Osteoblast (primary cell): ENCODE measurements at regions not wholly inside any gene's neighbourhood (a gene's known extent, or its start where the extent isn't known, plus 50 kb on each side); places are given as distances from the start of the nearest gene placed in this dataset.
"Not testable (repeated sequence)": the region's sequence is repeated elsewhere in the genome, so short reads cannot be mapped to it uniquely, and the experiment has no call there.

ENCODE experiments used
- DNase-seq: peaks from one replicate; pipeline ENCODE4 v3.0.0; 2011; ENCODE audit warnings: low spot score, mixed read lengths; ENCODE audit not compliant: insufficient read length; ENCODE audit errors: missing footprints
- H2AFZ ChIP-seq: 2 replicates; pipeline ENCODE4 v1.6.0; 2011; ENCODE audit warnings: mild to moderate bottlenecking, low read length
- H3K27ac ChIP-seq: 2 replicates; pipeline ENCODE4 v1.5.1; 2011; ENCODE audit warnings: mild to moderate bottlenecking, low read depth, low read length, moderate library complexity
- H3K27me3 ChIP-seq: 2 replicates; pipeline ENCODE4 v1.6.0; 2012; ENCODE audit warnings: mild to moderate bottlenecking, control low read depth, inconsistent platforms, low read length, moderate library complexity; ENCODE audit not compliant: insufficient read depth
- H3K36me3 ChIP-seq: 2 replicates; pipeline ENCODE4 v1.5.1; 2011; ENCODE audit warnings: mild to moderate bottlenecking, low read length, control low read depth, moderate library complexity; ENCODE audit not compliant: insufficient read depth
- H3K4me1 ChIP-seq: 2 replicates; pipeline ENCODE4 v1.5.1; 2011; ENCODE audit warnings: mild to moderate bottlenecking, low read length, control low read depth, moderate library complexity; ENCODE audit not compliant: insufficient read depth
- H3K4me2 ChIP-seq: 2 replicates; pipeline ENCODE4 v1.6.0; 2011; ENCODE audit warnings: mild to moderate bottlenecking, low read length; ENCODE audit not compliant: insufficient read depth
- H3K4me3 ChIP-seq: fragments of 200-600 bp; sonication (generic); 3 replicates; pipeline ENCODE4 v1.5.1; 2012; ENCODE audit warnings: mild to moderate bottlenecking, low read length, inconsistent platforms; ENCODE audit not compliant: insufficient read depth
- H3K79me2 ChIP-seq: 2 replicates; pipeline ENCODE4 v1.6.0; 2012; ENCODE audit warnings: mild to moderate bottlenecking, low read length, control low read depth, inconsistent platforms; ENCODE audit not compliant: insufficient read depth
- H3K9me3 ChIP-seq: 2 replicates; pipeline ENCODE4 v1.5.1; 2011; ENCODE audit warnings: low read depth, low read length, control low read depth
- H4K20me1 ChIP-seq: 2 replicates; pipeline ENCODE4 v1.6.0; 2012; ENCODE audit warnings: mild to moderate bottlenecking, low read length, control low read depth; ENCODE audit not compliant: insufficient read depth
- TF ChIP-seq, protein P1 (sequence below): IDR thresholded peaks from 2 replicates; pipeline ENCODE4 v1.5.1; 2011; ENCODE audit warnings: mild to moderate bottlenecking, low read depth, low read length, moderate library complexity; ENCODE audit errors: extremely low read depth

DNA sequence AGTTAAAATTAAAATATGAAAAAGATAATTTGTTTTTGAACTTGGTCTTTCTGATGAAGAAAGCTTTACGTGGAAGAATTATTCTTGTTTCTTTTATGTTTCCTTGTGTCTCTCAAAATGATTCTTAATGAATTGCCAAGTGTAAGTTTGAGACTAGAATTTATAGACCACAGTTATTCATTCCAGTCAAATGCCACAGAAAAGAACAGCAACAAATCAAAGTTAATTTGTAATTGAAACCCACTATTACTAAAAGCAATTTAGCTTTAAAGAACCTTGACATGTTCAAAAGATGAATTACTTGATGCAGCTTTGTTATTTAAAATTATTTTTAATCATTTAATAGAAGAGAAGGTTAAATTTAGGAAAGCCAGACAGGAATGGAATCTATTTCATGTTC, 1277.7 kb upstream of the NUDT12 start:
- peaks cover 2% of the 10 kb centered on the region for H3K9me3 ChIP-seq
- H4K20me1 ChIP-seq: no peaks in the 10 kb centered on the region
- H2AFZ ChIP-seq: no peak overlapping the region
- H3K79me2 ChIP-seq: no peaks in the 10 kb centered on the region
- no peaks in the 10 kb centered on the region for H3K36me3 ChIP-seq
- H3K27me3 ChIP-seq: no peaks in the 10 kb centered on the region
- no peak for DNase-seq
- H3K4me2 ChIP-seq: no peak overlapping the region
- TF ChIP-seq, protein P1, sequence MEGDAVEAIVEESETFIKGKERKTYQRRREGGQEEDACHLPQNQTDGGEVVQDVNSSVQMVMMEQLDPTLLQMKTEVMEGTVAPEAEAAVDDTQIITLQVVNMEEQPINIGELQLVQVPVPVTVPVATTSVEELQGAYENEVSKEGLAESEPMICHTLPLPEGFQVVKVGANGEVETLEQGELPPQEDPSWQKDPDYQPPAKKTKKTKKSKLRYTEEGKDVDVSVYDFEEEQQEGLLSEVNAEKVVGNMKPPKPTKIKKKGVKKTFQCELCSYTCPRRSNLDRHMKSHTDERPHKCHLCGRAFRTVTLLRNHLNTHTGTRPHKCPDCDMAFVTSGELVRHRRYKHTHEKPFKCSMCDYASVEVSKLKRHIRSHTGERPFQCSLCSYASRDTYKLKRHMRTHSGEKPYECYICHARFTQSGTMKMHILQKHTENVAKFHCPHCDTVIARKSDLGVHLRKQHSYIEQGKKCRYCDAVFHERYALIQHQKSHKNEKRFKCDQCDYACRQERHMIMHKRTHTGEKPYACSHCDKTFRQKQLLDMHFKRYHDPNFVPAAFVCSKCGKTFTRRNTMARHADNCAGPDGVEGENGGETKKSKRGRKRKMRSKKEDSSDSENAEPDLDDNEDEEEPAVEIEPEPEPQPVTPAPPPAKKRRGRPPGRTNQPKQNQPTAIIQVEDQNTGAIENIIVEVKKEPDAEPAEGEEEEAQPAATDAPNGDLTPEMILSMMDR: no peak
- no peak overlapping the region for H3K4me3 ChIP-seq
- H3K4me1 ChIP-seq: no peaks in the 10 kb centered on the region
- no peak overlapping the region for H3K27ac ChIP-seq

DNA sequence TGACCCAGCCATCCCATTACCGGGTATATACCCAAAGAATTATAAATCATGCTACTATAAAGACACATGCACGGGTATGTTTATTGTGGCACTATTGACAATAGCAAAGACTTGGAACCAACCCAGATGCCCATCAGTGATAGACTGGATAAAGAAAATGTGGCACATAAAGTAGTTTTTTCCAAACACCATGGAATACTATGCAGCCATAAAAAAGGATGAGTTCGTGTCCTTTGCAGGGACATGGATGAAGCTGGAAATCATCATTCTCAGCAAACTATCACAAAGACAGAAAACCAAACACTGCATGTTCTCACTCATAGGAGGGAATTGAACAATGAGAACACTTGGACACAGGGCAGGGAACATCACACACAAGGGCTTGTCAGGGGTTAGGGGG, 1268.9 kb upstream of the NUDT12 start:
- H3K79me2 ChIP-seq, H3K27me3 ChIP-seq, H3K36me3 ChIP-seq, H3K4me2 ChIP-seq, H4K20me1 ChIP-seq, H3K9me3 ChIP-seq, DNase-seq, H3K4me1 ChIP-seq, H3K4me3 ChIP-seq, H3K27ac ChIP-seq, H2AFZ ChIP-seq: not testable (repeated sequence)

DNA sequence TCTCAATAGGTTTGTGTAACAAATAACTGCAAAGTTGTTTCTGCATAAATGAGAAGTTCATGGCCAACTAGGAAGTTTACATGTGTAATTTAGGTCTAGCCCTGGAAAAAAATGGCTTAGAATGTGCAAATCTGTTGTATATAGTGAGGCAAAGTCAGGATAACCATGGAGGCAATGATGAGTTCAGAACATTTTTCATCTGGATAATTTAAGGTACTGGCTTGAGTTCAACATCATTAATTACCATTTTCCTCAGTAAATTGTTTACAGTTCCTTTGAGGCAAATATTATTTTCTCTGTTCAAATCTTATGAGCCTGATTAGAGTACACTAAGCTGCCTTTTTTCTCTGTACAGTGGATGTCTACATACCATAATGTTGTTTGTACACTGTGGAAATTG, 1259.0 kb upstream of the NUDT12 start:
- no peak overlapping the region for H3K4me3 ChIP-seq
- no peak overlapping the region for H2AFZ ChIP-seq
- H3K4me2 ChIP-seq: no peak overlapping the region
- H3K27me3 ChIP-seq: no peaks in the 10 kb centered on the region
- TF ChIP-seq, protein P1: no peak
- H3K4me1 ChIP-seq: no peaks in the 10 kb centered on the region
- H3K36me3 ChIP-seq: no peaks in the 10 kb centered on the region
- no peak for DNase-seq
- no peaks in the 10 kb centered on the region for H3K79me2 ChIP-seq
- no peaks in the 10 kb centered on the region for H3K9me3 ChIP-seq
- no peaks in the 10 kb centered on the region for H4K20me1 ChIP-seq
- no peak overlapping the region for H3K27ac ChIP-seq

DNA sequence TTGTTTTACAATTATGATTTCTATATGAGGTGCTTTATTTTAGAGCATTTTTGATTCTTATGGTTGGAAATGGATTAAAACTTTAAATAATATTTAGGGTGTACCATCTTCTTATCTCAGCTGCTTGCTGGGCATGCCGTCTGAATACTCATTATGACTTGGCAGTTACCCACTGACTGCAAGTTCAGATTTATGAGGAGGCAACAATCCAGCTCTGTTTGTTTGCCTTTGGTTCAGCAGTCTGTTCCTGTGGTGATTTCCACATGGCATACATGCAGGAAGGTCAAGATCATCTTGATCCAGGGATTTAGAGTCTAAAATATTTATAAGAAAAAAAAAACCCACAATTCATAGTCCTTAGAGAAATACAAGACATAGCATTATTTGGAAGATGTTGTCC, 1254.5 kb upstream of the NUDT12 start:
- Histone ChIP-seq H3K4me3 (no peak overlapping the region), H4K20me1 (no peaks in the 10 kb centered on the region), H3K9me3 (no peaks in the 10 kb centered on the region), H3K27ac (no peak overlapping the region), H3K27me3 (no peaks in the 10 kb centered on the region), H3K4me2 (no peak overlapping the region), H2AFZ (no peak overlapping the region), H3K4me1 (no peaks in the 10 kb centered on the region), H3K36me3 (no peaks in the 10 kb centered on the region), H3K79me2 (no peaks in the 10 kb centered on the region)
- DNase-seq: no peak
- TF ChIP-seq, protein P1: no peak

DNA sequence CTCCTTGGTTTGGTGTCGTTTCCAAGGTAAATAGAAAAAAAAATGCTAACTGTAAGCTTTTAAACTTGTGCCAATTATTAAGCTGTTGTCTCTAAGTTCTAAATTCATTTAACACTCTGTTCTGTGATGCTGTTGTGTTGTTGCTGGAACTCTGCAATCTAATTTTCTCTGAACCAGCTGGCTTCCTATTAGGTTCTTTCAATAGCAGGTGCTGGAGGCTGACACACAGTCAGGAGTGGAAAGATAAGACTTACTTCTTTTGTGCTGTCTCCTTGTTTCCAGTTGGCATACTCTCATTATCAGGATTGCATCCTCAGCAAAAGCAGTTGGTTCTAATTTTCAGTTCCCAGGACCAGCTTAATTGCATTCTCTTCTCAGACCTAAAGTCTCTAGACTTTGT, 1252.6 kb upstream of the NUDT12 start:
- Histone ChIP-seq H3K4me3 (no peak overlapping the region), H3K4me2 (no peak overlapping the region), H3K9me3 (no peaks in the 10 kb centered on the region), H4K20me1 (no peaks in the 10 kb centered on the region), H3K4me1 (no peaks in the 10 kb centered on the region), H2AFZ (no peak overlapping the region), H3K36me3 (no peaks in the 10 kb centered on the region), H3K27me3 (no peaks in the 10 kb centered on the region), H3K79me2 (no peaks in the 10 kb centered on the region), H3K27ac (no peak overlapping the region)
- no peak for DNase-seq
- TF ChIP-seq, protein P1: no peak
